ENCODE measurements at regions not wholly inside any gene's neighbourhood (a gene's known extent, or its start where the extent isn't known, plus 50 kb on each side); places are given as distances from the start of the nearest gene placed in this dataset.

DNA sequence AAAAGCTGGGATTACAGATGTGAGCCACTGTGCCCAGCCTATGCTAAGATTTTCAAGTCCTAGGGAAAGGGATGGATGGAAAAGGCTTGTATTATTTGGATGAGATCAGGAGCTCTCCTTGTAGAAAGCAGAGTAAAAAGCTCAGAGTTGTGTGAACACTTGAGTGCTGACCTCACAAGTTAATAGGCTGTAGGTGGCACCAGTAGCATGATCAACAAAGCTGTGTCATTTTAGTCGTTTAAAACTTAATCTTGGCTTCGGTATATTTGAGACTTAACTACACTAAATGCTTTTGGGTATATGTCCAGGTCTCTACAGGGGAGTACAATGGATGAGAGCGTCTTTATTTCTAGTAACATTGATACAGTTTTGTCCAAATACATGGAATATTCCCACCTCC is 264.2 kb downstream of the TMEM38B start:
- TF ChIP-seq, protein P1, sequence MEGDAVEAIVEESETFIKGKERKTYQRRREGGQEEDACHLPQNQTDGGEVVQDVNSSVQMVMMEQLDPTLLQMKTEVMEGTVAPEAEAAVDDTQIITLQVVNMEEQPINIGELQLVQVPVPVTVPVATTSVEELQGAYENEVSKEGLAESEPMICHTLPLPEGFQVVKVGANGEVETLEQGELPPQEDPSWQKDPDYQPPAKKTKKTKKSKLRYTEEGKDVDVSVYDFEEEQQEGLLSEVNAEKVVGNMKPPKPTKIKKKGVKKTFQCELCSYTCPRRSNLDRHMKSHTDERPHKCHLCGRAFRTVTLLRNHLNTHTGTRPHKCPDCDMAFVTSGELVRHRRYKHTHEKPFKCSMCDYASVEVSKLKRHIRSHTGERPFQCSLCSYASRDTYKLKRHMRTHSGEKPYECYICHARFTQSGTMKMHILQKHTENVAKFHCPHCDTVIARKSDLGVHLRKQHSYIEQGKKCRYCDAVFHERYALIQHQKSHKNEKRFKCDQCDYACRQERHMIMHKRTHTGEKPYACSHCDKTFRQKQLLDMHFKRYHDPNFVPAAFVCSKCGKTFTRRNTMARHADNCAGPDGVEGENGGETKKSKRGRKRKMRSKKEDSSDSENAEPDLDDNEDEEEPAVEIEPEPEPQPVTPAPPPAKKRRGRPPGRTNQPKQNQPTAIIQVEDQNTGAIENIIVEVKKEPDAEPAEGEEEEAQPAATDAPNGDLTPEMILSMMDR (IDR thresholded peaks at IDR 0.05): no peak
- TF ChIP-seq EZH2 (IDR thresholded peaks at IDR 0.05) (no peak), EZH2phosphoT487 (IDR thresholded peaks at IDR 0.05) (no peak)

Measured in neural progenitor cell (in vitro differentiated cells).